A673 (cell line): ENCODE measurements at regions not wholly inside any gene's neighbourhood (a gene's known extent, or its start where the extent isn't known, plus 50 kb on each side); places are given as distances from the start of the nearest gene placed in this dataset.

Experiments used
- BruUV-seq: library from RNA; stranded (reverse); fragments of 400-500 nt; replicated peaks from 2 replicates; lab custom pipeline; 2021; lab: Mats Ljungman, UMichigan
- CTCF ChIA-PET: fragments of 300-600 bp; sonication (Branson Sonifier 250); formaldehyde crosslinking; loops from one replicate; lab custom pipeline; 2022; ENCODE audit warnings: antibody characterized with exemption; lab: Charles Lee
- POLR2A ChIA-PET: fragments of 300-600 bp; sonication (Branson Sonifier 250); formaldehyde crosslinking; loops from one replicate; lab custom pipeline; 2022; ENCODE audit warnings: antibody characterized with exemption; ENCODE audit not compliant: low non-redundant PET; lab: Charles Lee
- DNase-seq: peaks from one replicate; pipeline ENCODE4 v3.0.0-alpha.2; 2015; ENCODE audit warnings: low spot score
- H3K27ac ChIP-seq: fragments of 200-600 bp; sonication (generic); 2 replicates; pipeline ENCODE4 v1.5.1; 2016; ENCODE audit warnings: mixed run types, low read depth, mild to moderate bottlenecking, mixed read lengths, antibody characterized with exemption, low read length; ENCODE audit not compliant: poor library complexity, severe bottlenecking
- H3K27me3 ChIP-seq: fragments of 200-600 bp; sonication (generic); replicated peaks from 2 replicates; pipeline ENCODE4 v1.6.1; 2017; ENCODE audit warnings: mixed run types, low read depth, mild to moderate bottlenecking, mixed read lengths, antibody characterized with exemption, low read length; ENCODE audit not compliant: insufficient read depth, poor library complexity
- H3K36me3 ChIP-seq: fragments of 200-600 bp; sonication (generic); 2 replicates; pipeline ENCODE4 v1.6.1; 2016; ENCODE audit warnings: mixed run types, mild to moderate bottlenecking, mixed read lengths, antibody characterized with exemption, low read length; ENCODE audit not compliant: insufficient read depth, poor library complexity, severe bottlenecking
- H3K4me1 ChIP-seq: fragments of 200-600 bp; sonication (generic); 2 replicates; pipeline ENCODE4 v1.6.1; 2017; ENCODE audit warnings: mixed run types, mild to moderate bottlenecking, mixed read lengths, antibody characterized with exemption, low read length; ENCODE audit not compliant: insufficient read depth, poor library complexity, severe bottlenecking
- H3K4me3 ChIP-seq: fragments of 200-600 bp; sonication (generic); 2 replicates; pipeline ENCODE4 v1.5.1; 2016; ENCODE audit warnings: low read depth, mixed run types, mild to moderate bottlenecking, mixed read lengths, low read length; ENCODE audit not compliant: poor library complexity, severe bottlenecking
- H3K9me3 ChIP-seq: fragments of 200-600 bp; sonication (generic); 2 replicates; pipeline ENCODE4 v1.6.1; 2016; ENCODE audit warnings: mixed run types, low read depth, mild to moderate bottlenecking, mixed read lengths, antibody characterized with exemption, low read length; ENCODE audit not compliant: poor library complexity, severe bottlenecking
- EZH2 ChIP-seq: fragments of 200-600 bp; sonication (generic); IDR thresholded peaks from 2 replicates; pipeline ENCODE4 v1.6.1; 2017; ENCODE audit warnings: borderline replicate concordance, low read depth, mild to moderate bottlenecking, mixed read lengths, antibody characterized with exemption, low read length; ENCODE audit not compliant: poor library complexity, severe bottlenecking
- intact Hi-C: fragments of 100-400 bp; cut with micrococcal nuclease; formaldehyde crosslinking; loops from one replicate; pipeline ENCODE4 v1.10.0; 2022; ENCODE audit not compliant: unreplicated experiment
- TF ChIP-seq, protein P1 (sequence below): fragments of 300-800, 200-600 bp; sonication (generic); conservative IDR thresholded peaks from 2 replicates; pipeline ENCODE4 v1.5.1; 2017; ENCODE audit warnings: low read depth, mild to moderate bottlenecking, antibody characterized with exemption, low read length, moderate library complexity, mixed read lengths

DNA sequence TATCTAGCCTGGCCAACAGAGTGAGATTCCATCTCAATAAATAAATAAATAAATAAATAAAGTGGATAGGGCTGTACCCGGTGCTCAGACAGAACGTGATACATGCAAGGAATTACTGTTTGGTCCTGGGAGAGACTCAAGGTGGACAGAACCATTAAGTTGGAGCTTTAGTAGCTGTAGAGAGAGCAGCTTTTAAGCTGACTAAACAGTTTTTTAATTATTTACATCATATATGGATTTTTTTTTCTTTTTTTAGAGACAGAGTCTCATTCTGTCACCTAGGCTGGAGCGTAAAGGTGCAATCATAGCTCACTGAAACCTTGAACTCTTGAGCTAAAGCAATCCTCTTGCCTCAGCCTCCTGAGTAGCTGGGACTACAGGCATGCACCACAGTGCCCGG, 92.5 kb upstream of the ATP6AP2 start:
- Histone ChIP-seq H3K27me3 (no peaks in the 10 kb centered on the region), H3K36me3 (no peaks in the 10 kb centered on the region), H3K4me1 (no peaks in the 10 kb centered on the region), H3K27ac (no peak overlapping the region), H3K4me3 (no peak overlapping the region), H3K9me3 (no peaks in the 10 kb centered on the region)
- ChIA-PET CTCF (no interaction called here), POLR2A (no interaction called here)
- DNase-seq, result no peak
- intact Hi-C loops, result no loop called here
- TF ChIP-seq, protein P1, sequence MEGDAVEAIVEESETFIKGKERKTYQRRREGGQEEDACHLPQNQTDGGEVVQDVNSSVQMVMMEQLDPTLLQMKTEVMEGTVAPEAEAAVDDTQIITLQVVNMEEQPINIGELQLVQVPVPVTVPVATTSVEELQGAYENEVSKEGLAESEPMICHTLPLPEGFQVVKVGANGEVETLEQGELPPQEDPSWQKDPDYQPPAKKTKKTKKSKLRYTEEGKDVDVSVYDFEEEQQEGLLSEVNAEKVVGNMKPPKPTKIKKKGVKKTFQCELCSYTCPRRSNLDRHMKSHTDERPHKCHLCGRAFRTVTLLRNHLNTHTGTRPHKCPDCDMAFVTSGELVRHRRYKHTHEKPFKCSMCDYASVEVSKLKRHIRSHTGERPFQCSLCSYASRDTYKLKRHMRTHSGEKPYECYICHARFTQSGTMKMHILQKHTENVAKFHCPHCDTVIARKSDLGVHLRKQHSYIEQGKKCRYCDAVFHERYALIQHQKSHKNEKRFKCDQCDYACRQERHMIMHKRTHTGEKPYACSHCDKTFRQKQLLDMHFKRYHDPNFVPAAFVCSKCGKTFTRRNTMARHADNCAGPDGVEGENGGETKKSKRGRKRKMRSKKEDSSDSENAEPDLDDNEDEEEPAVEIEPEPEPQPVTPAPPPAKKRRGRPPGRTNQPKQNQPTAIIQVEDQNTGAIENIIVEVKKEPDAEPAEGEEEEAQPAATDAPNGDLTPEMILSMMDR, result no peak
- no peak for TF ChIP-seq EZH2
- BruUV-seq, result no TSS peak

DNA sequence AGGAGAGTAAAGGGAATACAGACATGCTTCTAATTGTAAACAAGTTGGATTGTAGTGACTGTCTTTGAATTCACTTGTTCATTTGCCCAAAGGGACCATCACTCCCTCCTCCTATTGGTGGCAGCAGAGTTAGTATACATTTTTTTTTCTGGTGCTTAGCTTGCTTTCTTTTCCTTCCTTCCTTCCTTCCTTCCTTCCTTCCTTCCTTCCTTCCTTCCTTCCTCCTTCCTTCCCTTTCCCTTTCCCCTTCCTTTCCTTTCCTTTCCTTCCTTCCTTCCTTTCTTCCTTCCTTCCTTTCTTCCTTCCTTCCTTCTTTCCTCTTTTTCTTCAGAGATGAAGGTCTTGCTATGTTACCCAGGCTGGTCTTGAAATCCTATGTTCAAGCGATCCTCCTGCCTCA, 94.8 kb upstream of the ATP6AP2 start:
- POLR2A ChIA-PET, result interaction anchor here (0.6 kb wide), 1 partner anchor 61 kb away, joined by 3 read pairs; no protein-coding TSS in a partner anchor
- H3K27me3 ChIP-seq, result no peaks in the 10 kb centered on the region
- DNase-seq, result no peak
- H3K9me3 ChIP-seq, result no peaks in the 10 kb centered on the region
- no peak overlapping the region for H3K27ac ChIP-seq
- no peaks in the 10 kb centered on the region for H3K4me1 ChIP-seq
- H3K36me3 ChIP-seq, result no peaks in the 10 kb centered on the region
- CTCF ChIA-PET, result interaction anchor here (0.6 kb wide), 1 partner anchor 96 kb away, joined by 3 read pairs; no protein-coding TSS in a partner anchor
- BruUV-seq, result no TSS peak
- H3K4me3 ChIP-seq, result no peak overlapping the region
- TF ChIP-seq, protein P1, result no peak
- intact Hi-C loops, result no loop called here

GRCh38 chrX:40485102-40485826, 95.5 kb upstream of the ATP6AP2 start:
- H3K27ac ChIP-seq, result no peak overlapping the region
- H3K36me3 ChIP-seq, result no peaks in the 10 kb centered on the region
- ChIA-PET CTCF (interaction anchor here (0.6 kb wide), 1 partner anchor 96 kb away, joined by 3 read pairs; no protein-coding TSS in a partner anchor), POLR2A (no interaction called here)
- DNase-seq, result no peak
- no peaks in the 10 kb centered on the region for H3K27me3 ChIP-seq
- BruUV-seq, result no TSS peak
- H3K4me1 ChIP-seq, result no peaks in the 10 kb centered on the region
- no peak for TF ChIP-seq EZH2
- TF ChIP-seq, protein P1, result no peak
- intact Hi-C loops, result no loop called here
- H3K9me3 ChIP-seq, result no peaks in the 10 kb centered on the region
- H3K4me3 ChIP-seq, result no peak overlapping the region
